ENCODE measurements at regions not wholly inside any gene's neighbourhood (a gene's known extent, or its start where the extent isn't known, plus 50 kb on each side); places are given as distances from the start of the nearest gene placed in this dataset.

- TF ChIP-seq CTCF (IDR thresholded peaks at IDR 0.05) (no peak), POLR2A (IDR thresholded peaks at IDR 0.05) (no peak)
These were observed 1050.3 kb upstream of the MAP3K7 start for GRCh38 chr6:91637217-91637616.
